NCI-H1092 treated with DMSO at 0.1 percent for 48 hours (cell line): ENCODE measurements at regions not wholly inside any gene's neighbourhood (a gene's known extent, or its start where the extent isn't known, plus 50 kb on each side); places are given as distances from the start of the nearest gene placed in this dataset.
"Not testable (repeated sequence)": the region's sequence is repeated elsewhere in the genome, so short reads cannot be mapped to it uniquely, and the experiment has no call there.

Source experiments
- DNase-seq: peaks from one replicate; lab custom pipeline; 2025; lab: John Stamatoyannopoulos, UW

GRCh38 chr9:21695874-21696341 is 106.5 kb upstream of the MTAP start:
- no peak for DNase-seq

- no peak for DNase-seq
Observed at GRCh38 chr9:21696411-21696871, 106.0 kb upstream of the MTAP start.

GRCh38 chr9:21708260-21708711 is 94.2 kb upstream of the MTAP start:
- DNase-seq: no peak

- no peak for DNase-seq
Observed at GRCh38 chr9:21708856-21709255, 93.6 kb upstream of the MTAP start.

GRCh38 chr9:21709464-21710058 is 92.9 kb upstream of the MTAP start:
- DNase-seq: peak; percentile 33

GRCh38 chr9:21710548-21711191 is 91.8 kb upstream of the MTAP start:
- DNase-seq: no peak

- no peak for DNase-seq
Observed at GRCh38 chr9:21711504-21711903, 90.9 kb upstream of the MTAP start.

- DNase-seq: no peak
Observed at GRCh38 chr9:21715408-21715807, 87.0 kb upstream of the MTAP start.

GRCh38 chr9:21720758-21721157 is 81.7 kb upstream of the MTAP start:
- no peak for DNase-seq

- DNase-seq: not testable (repeated sequence)
Observed at GRCh38 chr9:21727411-21727810, 75.0 kb upstream of the MTAP start.

GRCh38 chr9:21728781-21729180 is 73.7 kb upstream of the MTAP start:
- DNase-seq: no peak

GRCh38 chr9:21729648-21730047 is 72.8 kb upstream of the MTAP start:
- no peak for DNase-seq

- no peak for DNase-seq
Observed at GRCh38 chr9:21730899-21731298, 71.5 kb upstream of the MTAP start.

- DNase-seq: no peak
Observed at GRCh38 chr9:21741151-21741550, 61.3 kb upstream of the MTAP start.

GRCh38 chr9:21744320-21744719 is 58.1 kb upstream of the MTAP start:
- no peak for DNase-seq

- DNase-seq: no peak
Observed at GRCh38 chr9:21744841-21745240, 57.6 kb upstream of the MTAP start.

- no peak for DNase-seq
Observed at GRCh38 chr9:21746550-21746949, 55.9 kb upstream of the MTAP start.

- no peak for DNase-seq
Observed at GRCh38 chr9:21747175-21747574, 55.3 kb upstream of the MTAP start.

GRCh38 chr9:21750021-21750735 is 52.3 kb upstream of the MTAP start:
- DNase-seq: no peak

- no peak for DNase-seq
Observed at GRCh38 chr9:21751998-21752397, 50.4 kb upstream of the MTAP start.
